ENCODE measurements at regions not wholly inside any gene's neighbourhood (a gene's known extent, or its start where the extent isn't known, plus 50 kb on each side); places are given as distances from the start of the nearest gene placed in this dataset.
A peak's percentile ranks its signal among the peaks of the same experiment; 100 is the strongest.

- no peaks in the 10 kb centered on the region for H3K4me1 ChIP-seq
- H3K9me3 ChIP-seq, result no peaks in the 10 kb centered on the region
- no peaks in the 10 kb centered on the region for H3K36me3 ChIP-seq
- no peak for DNase-seq
- no peak overlapping the region for H3K4me3 ChIP-seq (ENCODE audit: low read depth, low read length)
- peak; percentile 63 for TF ChIP-seq CTCF (IDR thresholded peaks at IDR 0.05; ENCODE audit: low read depth, low read length)
- peaks cover 24% of the 10 kb centered on the region for H3K27me3 ChIP-seq
These were observed 108.1 kb downstream of the DHX15 start for GRCh38 chr4:24476282-24476681.

- Histone ChIP-seq H3K4me1 (no peaks in the 10 kb centered on the region), H3K4me3 (ENCODE audit: low read depth, low read length) (no peak overlapping the region), H3K36me3 (no peaks in the 10 kb centered on the region), H3K27me3 (peaks cover 29% of the 10 kb centered on the region), H3K9me3 (no peaks in the 10 kb centered on the region)
- no peak for DNase-seq
- no peak for TF ChIP-seq CTCF (IDR thresholded peaks at IDR 0.05; ENCODE audit: low read depth, low read length)
These were observed 108.6 kb downstream of the DHX15 start for GRCh38 chr4:24475756-24476155.

GRCh38 chr4:24473309-24473721, 111.0 kb downstream of the DHX15 start:
- no peak for TF ChIP-seq CTCF (IDR thresholded peaks at IDR 0.05; ENCODE audit: low read depth, low read length)
- H3K4me1 ChIP-seq, result no peaks in the 10 kb centered on the region
- H3K4me3 ChIP-seq (ENCODE audit: low read depth, low read length), result peak overlapping the region; percentile 60
- DNase-seq, result no peak
- H3K9me3 ChIP-seq, result no peaks in the 10 kb centered on the region
- H3K27me3 ChIP-seq, result peaks cover 54% of the 10 kb centered on the region
- no peaks in the 10 kb centered on the region for H3K36me3 ChIP-seq

GRCh38 chr4:24472514-24473308, 111.6 kb downstream of the DHX15 start:
- H3K27me3 ChIP-seq, result peaks cover 58% of the 10 kb centered on the region
- no peaks in the 10 kb centered on the region for H3K36me3 ChIP-seq
- peak; percentile 84 for DNase-seq
- TF ChIP-seq CTCF (IDR thresholded peaks at IDR 0.05; ENCODE audit: low read depth, low read length), result peak; percentile 63
- H3K4me3 ChIP-seq (ENCODE audit: low read depth, low read length), result peak overlapping the region; percentile 60
- H3K4me1 ChIP-seq, result no peaks in the 10 kb centered on the region
- no peaks in the 10 kb centered on the region for H3K9me3 ChIP-seq

- Histone ChIP-seq H3K4me3 (ENCODE audit: low read depth, low read length) (peak overlapping the region; percentile 60), H3K4me1 (no peaks in the 10 kb centered on the region), H3K27me3 (peaks cover 62% of the 10 kb centered on the region), H3K9me3 (no peaks in the 10 kb centered on the region), H3K36me3 (no peaks in the 10 kb centered on the region)
- TF ChIP-seq CTCF (IDR thresholded peaks at IDR 0.05; ENCODE audit: low read depth, low read length), result no peak
- DNase-seq, result no peak
These were observed 112.2 kb downstream of the DHX15 start for GRCh38 chr4:24472161-24472510.

GRCh38 chr4:24471486-24472160, 112.7 kb downstream of the DHX15 start:
- Histone ChIP-seq H3K4me3 (ENCODE audit: low read depth, low read length) (peak overlapping the region; percentile 60), H3K36me3 (no peaks in the 10 kb centered on the region), H3K27me3 (peaks cover 62% of the 10 kb centered on the region), H3K4me1 (no peaks in the 10 kb centered on the region), H3K9me3 (no peaks in the 10 kb centered on the region)
- DNase-seq, result peak; percentile 7
- no peak for TF ChIP-seq CTCF (IDR thresholded peaks at IDR 0.05; ENCODE audit: low read depth, low read length)

Measured in BE2C (cell line).